HEK293 (cell line): ENCODE measurements at regions not wholly inside any gene's neighbourhood (a gene's known extent, or its start where the extent isn't known, plus 50 kb on each side); places are given as distances from the start of the nearest gene placed in this dataset.
"Not testable (repeated sequence)": the region's sequence is repeated elsewhere in the genome, so short reads cannot be mapped to it uniquely, and the experiment has no call there.

Experiments
- CTCF ChIA-PET: fragments of 350-600 bp; formaldehyde crosslinking; extraction: SDS; loops from one replicate; lab custom pipeline; 2021; ENCODE audit warnings: antibody characterized with exemption; lab: Yijun Ruan, JAX
- POLR2A ChIA-PET: fragments of 300-600 bp; formaldehyde crosslinking; extraction: SDS; loops from one replicate; lab custom pipeline; 2020; ENCODE audit warnings: antibody characterized with exemption, inconsistent platforms; lab: Yijun Ruan, JAX
- H3K27ac ChIP-seq: fragments of 200-500 bp; sonication (Bioruptor generic); 2 replicates; pipeline ENCODE4 v1.5.1; 2014; ENCODE audit warnings: low read depth, low read length, control low read depth, inconsistent platforms; ENCODE audit errors: extremely low read depth
- H3K36me3 ChIP-seq, 2 experiments: fragments of 200-500 bp in 1 of 2; sonication (Bioruptor generic) in 1 of 2; 1 replicate in 1 of 2; 2 replicates in 1 of 2; pipeline ENCODE4 v1.5.1; 2014 to 2017; ENCODE audit warnings: inconsistent platforms in 2 of 2, low read length in 2 of 2; ENCODE audit not compliant: control insufficient read depth in 2 of 2, insufficient read depth in 1 of 2
- H3K4me1 ChIP-seq: fragments of 200-500 bp; sonication (Bioruptor generic); 2 replicates; pipeline ENCODE4 v1.5.1; 2014; ENCODE audit warnings: mild to moderate bottlenecking, low read length, inconsistent platforms; ENCODE audit not compliant: control insufficient read depth, insufficient read depth
- H3K4me3 ChIP-seq: 2 replicates; pipeline ENCODE4 v1.5.1; 2011; ENCODE audit warnings: low read depth, mild to moderate bottlenecking, control low read depth, low read length, moderate library complexity
- H3K9me3 ChIP-seq: fragments of 200-500 bp; sonication (Bioruptor generic); 2 replicates; pipeline ENCODE4 v1.5.1; 2014; ENCODE audit warnings: low read depth, low read length, inconsistent platforms; ENCODE audit not compliant: control insufficient read depth, insufficient read depth
- FEZF1 ChIP-seq: fragments of 450-650 bp; formaldehyde crosslinking; IDR thresholded peaks from 2 replicates; pipeline ENCODE4 v1.5.1; 2016; ENCODE audit warnings: missing biosample characterization, missing genetic modification characterization
- GLI4 ChIP-seq: fragments of 450-650 bp; formaldehyde crosslinking; IDR thresholded peaks from 2 replicates; pipeline ENCODE4 v1.5.1; 2016; ENCODE audit warnings: missing biosample characterization, missing genetic modification characterization
- PRDM4 ChIP-seq: fragments of 450-650 bp; formaldehyde crosslinking; IDR thresholded peaks from 2 replicates; pipeline ENCODE4 v1.5.1; 2017; ENCODE audit warnings: missing biosample characterization, missing genetic modification characterization
- SCRT1 ChIP-seq: fragments of 450-650 bp; formaldehyde crosslinking; IDR thresholded peaks from 2 replicates; pipeline ENCODE4 v1.5.1; 2016; ENCODE audit warnings: missing biosample characterization, missing genetic modification characterization, borderline replicate concordance
- TSHZ1 ChIP-seq: fragments of 450-650 bp; formaldehyde crosslinking; IDR thresholded peaks from 2 replicates; pipeline ENCODE4 v1.5.1; 2016; ENCODE audit warnings: missing biosample characterization, missing genetic modification characterization, borderline replicate concordance
- ZBTB48 ChIP-seq: fragments of 450-650 bp; formaldehyde crosslinking; IDR thresholded peaks from 2 replicates; pipeline ENCODE4 v1.5.1; 2016; ENCODE audit warnings: missing biosample characterization, missing genetic modification characterization
- ZNF121 ChIP-seq: fragments of 450-650 bp; formaldehyde crosslinking; IDR thresholded peaks from 2 replicates; pipeline ENCODE4 v1.5.1; 2016; ENCODE audit warnings: missing biosample characterization, missing genetic modification characterization
- ZNF146 ChIP-seq: fragments of 450-650 bp; formaldehyde crosslinking; IDR thresholded peaks from 2 replicates; pipeline ENCODE4 v1.5.1; 2016; ENCODE audit warnings: missing biosample characterization, missing genetic modification characterization
- ZNF157 ChIP-seq: fragments of 450-650 bp; formaldehyde crosslinking; IDR thresholded peaks from 2 replicates; pipeline ENCODE4 v1.5.1; 2016; ENCODE audit warnings: missing biosample characterization, missing genetic modification characterization
- ZNF2 ChIP-seq: fragments of 450-650 bp; formaldehyde crosslinking; IDR thresholded peaks from 2 replicates; pipeline ENCODE4 v1.5.1; 2016; ENCODE audit warnings: missing biosample characterization, missing genetic modification characterization
- ZNF433 ChIP-seq: fragments of 450-650 bp; formaldehyde crosslinking; IDR thresholded peaks from 2 replicates; pipeline ENCODE4 v1.5.1; 2016; ENCODE audit warnings: missing biosample characterization, missing genetic modification characterization, low read depth
- ZNF48 ChIP-seq: fragments of 450-650 bp; formaldehyde crosslinking; IDR thresholded peaks from 2 replicates; pipeline ENCODE4 v1.5.1; 2016; ENCODE audit warnings: missing biosample characterization, missing genetic modification characterization
- ZNF580 ChIP-seq: fragments of 450-650 bp; formaldehyde crosslinking; IDR thresholded peaks from 2 replicates; pipeline ENCODE4 v1.5.1; 2016; ENCODE audit warnings: missing biosample characterization, missing genetic modification characterization
- ZNF626 ChIP-seq: fragments of 450-650 bp; sonication (Bioruptor Pico); formaldehyde crosslinking; IDR thresholded peaks from 2 replicates; pipeline ENCODE4 v1.5.1; 2018; ENCODE audit warnings: missing biosample characterization, missing genetic modification characterization, inconsistent platforms
- ZNF670 ChIP-seq: fragments of 450-650 bp; formaldehyde crosslinking; IDR thresholded peaks from 2 replicates; pipeline ENCODE4 v1.5.1; 2016; ENCODE audit warnings: missing biosample characterization, missing genetic modification characterization, low read depth
- ZNF792 ChIP-seq: fragments of 450-650 bp; formaldehyde crosslinking; IDR thresholded peaks from 2 replicates; pipeline ENCODE4 v1.5.1; 2016; ENCODE audit warnings: missing biosample characterization, missing genetic modification characterization

- TF ChIP-seq TSHZ1 (no peak), ZNF157 (no peak), ZNF670 (tag by site-specific recombination) (no peak), GLI4 (tag by site-specific recombination) (no peak), ZNF2 (tag by site-specific recombination) (no peak), ZBTB48 (tag by site-specific recombination) (no peak), SCRT1 (tag by site-specific recombination) (no peak), ZNF626 (tag by site-specific recombination) (no peak)
Measured at GRCh38 chr7:156504006-156504405, 136.6 kb upstream of the RNF32 start (continued).

- Histone ChIP-seq H3K36me3 (no peaks in the 10 kb centered on the region), H3K27ac (no peak overlapping the region), H3K4me3 (no peak overlapping the region)
- CTCF ChIA-PET, result interaction anchor here (0.7 kb wide), 1 partner anchor 768 kb away, joined by 3 read pairs; no protein-coding TSS in a partner anchor
- POLR2A ChIA-PET, result no interaction called here
- TF ChIP-seq PRDM4 (tag by site-specific recombination) (no peak), ZNF433 (tag by site-specific recombination) (no peak), ZNF792 (tag by site-specific recombination) (no peak), FEZF1 (tag by site-specific recombination) (no peak)
- TF ChIP-seq, all 188 proteins: peak for 0
- Histone ChIP-seq H3K9me3 (no peaks in the 10 kb centered on the region), H3K4me1 (no peaks in the 10 kb centered on the region)
Measured at GRCh38 chr7:156503196-156503595, 137.4 kb upstream of the RNF32 start.

GRCh38 chr7:156501815-156502214 lies 138.8 kb upstream of the RNF32 start:
- POLR2A ChIA-PET, result not testable (repeated sequence)

GRCh38 chr7:156499247-156499881 lies 141.2 kb upstream of the RNF32 start:
- H3K4me3 ChIP-seq, result no peak overlapping the region
- H3K36me3 ChIP-seq, result no peaks in the 10 kb centered on the region
- no peak overlapping the region for H3K27ac ChIP-seq
- TF ChIP-seq ZNF48 (tag by site-specific recombination) (0 out of 2 replicates have a peak, but pooled peaks have one; percentile 36), ZNF121 (tag by site-specific recombination) (no peak)
- TF ChIP-seq, all 188 proteins: peak for 1
- ChIA-PET CTCF (no interaction called here), POLR2A (no interaction called here)
- Histone ChIP-seq H3K9me3 (no peaks in the 10 kb centered on the region), H3K4me1 (no peaks in the 10 kb centered on the region)

More at GRCh38 chr7:156501815-156502214, 138.8 kb upstream of the RNF32 start:
- not testable (repeated sequence) for H3K4me1 ChIP-seq, H3K4me3 ChIP-seq, H3K36me3 ChIP-seq, H3K9me3 ChIP-seq
- peak; percentile 93 for TF ChIP-seq ZNF146 (tag by site-specific recombination)
- TF ChIP-seq ZNF580 (tag by site-specific recombination), result 0 out of 2 replicates have a peak, but pooled peaks have one; percentile 17
- TF ChIP-seq, all 188 proteins: peak for 2; not testable (repeated sequence) for 186
- H3K27ac ChIP-seq, CTCF ChIA-PET: not testable (repeated sequence)
